GM18867 (cell line): ENCODE measurements at regions not wholly inside any gene's neighbourhood (a gene's known extent, or its start where the extent isn't known, plus 50 kb on each side); places are given as distances from the start of the nearest gene placed in this dataset.
A peak's percentile ranks its signal among the peaks of the same experiment; 100 is the strongest.

Experiments
- ATAC-seq: cut with Tn5 transposase; IDR thresholded peaks from one replicate; pipeline ENCODE4 v1.9.1; 2021; ENCODE audit warnings: mild to moderate bottlenecking, moderate library complexity; ENCODE audit not compliant: unreplicated experiment

GRCh38 chr2:64848363-64848762 is 140.8 kb upstream of the SLC1A4 start:
- ATAC-seq: no peak

GRCh38 chr2:64848945-64849344 is 140.3 kb upstream of the SLC1A4 start:
- ATAC-seq: no peak

GRCh38 chr2:64850642-64851041 is 138.6 kb upstream of the SLC1A4 start:
- ATAC-seq: no peak

- ATAC-seq: no peak
Observed at GRCh38 chr2:64852771-64853241, 136.4 kb upstream of the SLC1A4 start.

GRCh38 chr2:64853306-64853705 is 135.9 kb upstream of the SLC1A4 start:
- no peak for ATAC-seq

- ATAC-seq: no peak
Observed at GRCh38 chr2:64853894-64854293, 135.3 kb upstream of the SLC1A4 start.

GRCh38 chr2:64854773-64855237 is 134.4 kb upstream of the SLC1A4 start:
- no peak for ATAC-seq

GRCh38 chr2:64857581-64858471 is 131.4 kb upstream of the SLC1A4 start:
- ATAC-seq: no peak

GRCh38 chr2:64858541-64859311 is 130.5 kb upstream of the SLC1A4 start:
- no peak for ATAC-seq

- no peak for ATAC-seq
Observed at GRCh38 chr2:64859312-64860212, 129.6 kb upstream of the SLC1A4 start.

- peak; percentile 57 for ATAC-seq
Observed at GRCh38 chr2:64860276-64860885, 128.8 kb upstream of the SLC1A4 start.

- no peak for ATAC-seq
Observed at GRCh38 chr2:64860936-64861335, 128.3 kb upstream of the SLC1A4 start.

- ATAC-seq: no peak
Observed at GRCh38 chr2:64861452-64862397, 127.5 kb upstream of the SLC1A4 start.

GRCh38 chr2:64862623-64863022 is 126.6 kb upstream of the SLC1A4 start:
- no peak for ATAC-seq

- ATAC-seq: no peak
Observed at GRCh38 chr2:64863097-64863820, 125.9 kb upstream of the SLC1A4 start.

GRCh38 chr2:64865073-64865830 is 123.9 kb upstream of the SLC1A4 start:
- peak; percentile 60 for ATAC-seq

GRCh38 chr2:64865831-64866345 is 123.3 kb upstream of the SLC1A4 start:
- ATAC-seq: no peak

- no peak for ATAC-seq
Observed at GRCh38 chr2:64866797-64867196, 122.4 kb upstream of the SLC1A4 start.
